Epidermal melanocyte (primary cell): ENCODE measurements at regions not wholly inside any gene's neighbourhood (a gene's known extent, or its start where the extent isn't known, plus 50 kb on each side); places are given as distances from the start of the nearest gene placed in this dataset.

Source experiments
- DNase-seq: peaks from one replicate; pipeline ENCODE4 v3.0.0; 2011; ENCODE audit warnings: low spot score; ENCODE audit not compliant: insufficient read length

GRCh38 chr9:18067548-18068120 lies 406.3 kb upstream of the ADAMTSL1 start:
- no peak for DNase-seq

GRCh38 chr9:18068900-18069299 lies 405.1 kb upstream of the ADAMTSL1 start:
- no peak for DNase-seq

- DNase-seq, result no peak
Measured at GRCh38 chr9:18071651-18072060, 402.3 kb upstream of the ADAMTSL1 start.

- no peak for DNase-seq
Measured at GRCh38 chr9:18073002-18073401, 401.0 kb upstream of the ADAMTSL1 start.

GRCh38 chr9:18074041-18074440 lies 399.9 kb upstream of the ADAMTSL1 start:
- DNase-seq, result no peak

GRCh38 chr9:18075253-18075952 lies 398.6 kb upstream of the ADAMTSL1 start:
- DNase-seq, result no peak

- no peak for DNase-seq
Measured at GRCh38 chr9:18077941-18078678, 395.8 kb upstream of the ADAMTSL1 start.

- no peak for DNase-seq
Measured at GRCh38 chr9:18092138-18092537, 381.8 kb upstream of the ADAMTSL1 start.

GRCh38 chr9:18106006-18106560 lies 367.9 kb upstream of the ADAMTSL1 start:
- DNase-seq, result peak; percentile 22

GRCh38 chr9:18109675-18110074 lies 364.3 kb upstream of the ADAMTSL1 start:
- DNase-seq, result no peak

GRCh38 chr9:18111146-18111545 lies 362.8 kb upstream of the ADAMTSL1 start:
- DNase-seq, result no peak

GRCh38 chr9:18114559-18115475 lies 359.1 kb upstream of the ADAMTSL1 start:
- DNase-seq, result no peak

GRCh38 chr9:18118268-18118667 lies 355.7 kb upstream of the ADAMTSL1 start:
- DNase-seq, result no peak

GRCh38 chr9:18122171-18122570 lies 351.8 kb upstream of the ADAMTSL1 start:
- DNase-seq, result no peak

- DNase-seq, result no peak
Measured at GRCh38 chr9:18124760-18125159, 349.2 kb upstream of the ADAMTSL1 start.

GRCh38 chr9:18126831-18127498 lies 347.0 kb upstream of the ADAMTSL1 start:
- no peak for DNase-seq

- DNase-seq, result no peak
Measured at GRCh38 chr9:18127499-18127875, 346.5 kb upstream of the ADAMTSL1 start.

GRCh38 chr9:18129809-18130334 lies 344.1 kb upstream of the ADAMTSL1 start:
- DNase-seq, result no peak

- DNase-seq, result no peak
Measured at GRCh38 chr9:18136354-18136994, 337.5 kb upstream of the ADAMTSL1 start.

GRCh38 chr9:18137815-18138214 lies 336.1 kb upstream of the ADAMTSL1 start:
- no peak for DNase-seq
